B cell (primary cell): ENCODE measurements at regions not wholly inside any gene's neighbourhood (a gene's known extent, or its start where the extent isn't known, plus 50 kb on each side); places are given as distances from the start of the nearest gene placed in this dataset.

Source experiments
- EZH2 ChIP-seq: IDR thresholded peaks from 2 replicates; pipeline ENCODE4 v1.6.1; 2012; ENCODE audit warnings: borderline replicate concordance, low read depth, mild to moderate bottlenecking, moderate library complexity, low read length; ENCODE audit not compliant: insufficient read depth, poor library complexity, severe bottlenecking
- TF ChIP-seq, protein P1 (sequence below): fragments of 200-600 bp; IDR thresholded peaks from one replicate; pipeline ENCODE4 v1.8.0; 2022; ENCODE audit warnings: antibody characterized with exemption, mild to moderate bottlenecking

DNA sequence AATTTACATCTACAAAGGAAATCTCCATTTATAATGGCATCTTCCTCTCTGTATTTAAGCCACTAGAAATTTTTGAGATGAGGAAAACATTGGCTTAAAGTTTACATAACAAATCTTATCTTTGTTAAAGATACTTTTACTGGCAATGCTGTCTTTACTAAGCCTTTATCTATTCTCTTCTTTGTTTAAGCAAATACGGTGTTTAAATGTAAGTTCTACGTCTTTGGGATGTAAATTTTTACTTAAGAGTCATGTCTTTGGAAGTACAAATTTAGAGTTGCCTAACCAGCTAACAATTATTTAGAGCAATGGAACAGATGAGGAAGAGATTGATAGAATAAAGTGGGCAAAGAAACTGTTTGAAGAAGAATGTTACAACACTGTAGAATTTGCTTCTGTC is 1024.0 kb upstream of the PCDH10 start:
- no peak for TF ChIP-seq EZH2
- TF ChIP-seq, protein P1, sequence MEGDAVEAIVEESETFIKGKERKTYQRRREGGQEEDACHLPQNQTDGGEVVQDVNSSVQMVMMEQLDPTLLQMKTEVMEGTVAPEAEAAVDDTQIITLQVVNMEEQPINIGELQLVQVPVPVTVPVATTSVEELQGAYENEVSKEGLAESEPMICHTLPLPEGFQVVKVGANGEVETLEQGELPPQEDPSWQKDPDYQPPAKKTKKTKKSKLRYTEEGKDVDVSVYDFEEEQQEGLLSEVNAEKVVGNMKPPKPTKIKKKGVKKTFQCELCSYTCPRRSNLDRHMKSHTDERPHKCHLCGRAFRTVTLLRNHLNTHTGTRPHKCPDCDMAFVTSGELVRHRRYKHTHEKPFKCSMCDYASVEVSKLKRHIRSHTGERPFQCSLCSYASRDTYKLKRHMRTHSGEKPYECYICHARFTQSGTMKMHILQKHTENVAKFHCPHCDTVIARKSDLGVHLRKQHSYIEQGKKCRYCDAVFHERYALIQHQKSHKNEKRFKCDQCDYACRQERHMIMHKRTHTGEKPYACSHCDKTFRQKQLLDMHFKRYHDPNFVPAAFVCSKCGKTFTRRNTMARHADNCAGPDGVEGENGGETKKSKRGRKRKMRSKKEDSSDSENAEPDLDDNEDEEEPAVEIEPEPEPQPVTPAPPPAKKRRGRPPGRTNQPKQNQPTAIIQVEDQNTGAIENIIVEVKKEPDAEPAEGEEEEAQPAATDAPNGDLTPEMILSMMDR: no peak
